Spleen (tissue), 7 donors: ENCODE measurements at regions not wholly inside any gene's neighbourhood (a gene's known extent, or its start where the extent isn't known, plus 50 kb on each side); places are given as distances from the start of the nearest gene placed in this dataset.

Experiments used
- CTCF ChIP-seq, 11 experiments: fragments of 200-600 bp in 7 of 11; fragments of 450-650 bp in 4 of 11; sonication (generic) in 4 of 11; IDR thresholded peaks in 8 of 11; conservative IDR thresholded peaks in 3 of 11; 1 replicate in 7 of 11; 2 replicates in 4 of 11; pipeline versions ENCODE4 v1.4.0 to v1.8.0; 2016 to 2021; ENCODE audit warnings: antibody characterized with exemption in 11 of 11, inconsistent platforms in 4 of 11, mild to moderate bottlenecking in 1 of 11
- POLR2A ChIP-seq, 3 donors: fragments of 450-650 bp; IDR thresholded peaks; one replicate each; pipeline ENCODE4 v1.5.1; 2017; ENCODE audit warnings: antibody characterized with exemption in 3 of 3, mild to moderate bottlenecking in 1 of 3
- donor health status: DM: no; HTN: no; CAD: no; lungs with moderate emphysema.
- donor health status: DM: no; HTN: no; CAD: no.
- donor health status: DM: no; HTN: no; CAD: no.

GRCh38 chr2:5070257-5070656, 621.9 kb upstream of the SOX11 start:
- TF ChIP-seq POLR2A (IDR thresholded peaks at IDR 0.05) (no peak), CTCF (IDR thresholded peaks at IDR 0.05 in 8 of 11, conservative IDR thresholded peaks at IDR 0.05 in 3 of 11) (no peak)
